GM21381 (cell line): ENCODE measurements at regions not wholly inside any gene's neighbourhood (a gene's known extent, or its start where the extent isn't known, plus 50 kb on each side); places are given as distances from the start of the nearest gene placed in this dataset.
"Not testable (repeated sequence)": the region's sequence is repeated elsewhere in the genome, so short reads cannot be mapped to it uniquely, and the experiment has no call there.

Experiments
- ATAC-seq: cut with Tn5 transposase; IDR thresholded peaks from one replicate; pipeline ENCODE4 v1.9.1; 2021; ENCODE audit warnings: mild to moderate bottlenecking, moderate library complexity; ENCODE audit not compliant: unreplicated experiment

DNA sequence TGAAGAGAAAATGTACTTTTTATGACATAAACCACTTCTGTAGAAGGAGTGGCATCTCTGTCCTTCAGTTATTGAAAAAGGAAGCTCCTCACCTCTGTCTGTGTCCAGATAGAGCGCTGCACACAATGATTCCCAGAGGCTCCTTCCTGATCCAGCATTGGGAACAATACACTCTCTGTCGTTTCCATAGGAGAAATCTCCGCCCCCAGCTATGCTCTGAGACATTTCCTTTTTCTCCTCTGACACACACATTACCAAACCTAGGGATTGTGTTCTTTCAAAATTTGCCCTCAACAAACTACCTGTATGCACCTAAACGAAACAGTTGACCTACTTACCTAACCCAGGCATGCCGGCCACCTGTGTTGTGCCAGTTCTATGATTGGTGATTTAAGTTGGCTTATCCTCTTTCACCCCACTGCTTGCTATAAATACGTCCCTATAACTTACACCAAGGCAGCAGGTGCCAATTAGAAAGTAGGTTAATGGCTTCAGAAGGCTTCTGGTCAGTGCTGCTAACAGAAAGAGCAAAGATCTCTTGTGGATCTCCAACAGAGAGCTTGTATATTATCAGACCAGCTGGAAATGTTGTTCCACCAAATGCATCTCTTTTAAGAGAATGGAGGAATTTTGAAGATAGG lies 140.1 kb upstream of the JCAD start:
- ATAC-seq, result no peak

GRCh38 chr10:30197186-30197585 lies 137.8 kb upstream of the JCAD start:
- ATAC-seq, result no peak

DNA sequence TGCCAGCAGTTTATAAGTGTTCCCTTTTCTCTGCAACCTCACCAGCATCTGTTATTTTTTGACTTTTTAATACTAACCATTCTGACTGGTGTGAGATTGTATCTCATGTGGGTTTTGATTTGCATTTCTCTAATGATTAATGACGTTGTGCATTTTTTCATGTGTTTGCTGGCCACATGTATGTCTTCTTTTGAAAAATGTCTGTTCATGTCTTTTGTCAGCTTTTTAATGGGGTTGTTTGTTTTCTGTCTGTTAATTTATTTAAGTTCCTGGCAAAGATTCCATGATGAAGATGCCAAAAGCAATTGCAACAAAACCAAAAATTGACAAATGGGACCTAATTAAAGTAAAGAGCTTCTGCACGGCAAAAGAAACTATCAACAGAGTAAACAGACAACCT lies 137.2 kb upstream of the JCAD start:
- not testable (repeated sequence) for ATAC-seq

GRCh38 chr10:30192846-30193608 lies 133.6 kb upstream of the JCAD start:
- peak; percentile 60 for ATAC-seq

- ATAC-seq, result no peak
Measured at GRCh38 chr10:30190577-30191552, 131.5 kb upstream of the JCAD start.

DNA sequence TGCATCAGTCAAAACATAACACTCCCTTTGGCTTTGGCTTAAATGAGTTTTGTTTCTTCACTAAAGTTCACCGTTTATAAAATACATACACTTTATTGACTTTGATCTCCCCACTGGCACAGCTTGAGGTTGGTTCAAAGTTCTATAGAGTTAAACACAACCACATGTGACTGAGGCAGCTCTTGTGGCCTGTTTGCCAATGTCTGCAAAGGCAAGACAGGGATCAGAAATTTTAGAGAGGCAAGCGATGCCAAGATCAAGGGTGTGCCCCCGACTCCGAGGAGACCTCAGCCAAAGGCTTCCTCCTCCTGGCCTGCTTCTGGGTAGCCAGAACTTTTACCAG lies 129.8 kb upstream of the JCAD start:
- ATAC-seq, result no peak

DNA sequence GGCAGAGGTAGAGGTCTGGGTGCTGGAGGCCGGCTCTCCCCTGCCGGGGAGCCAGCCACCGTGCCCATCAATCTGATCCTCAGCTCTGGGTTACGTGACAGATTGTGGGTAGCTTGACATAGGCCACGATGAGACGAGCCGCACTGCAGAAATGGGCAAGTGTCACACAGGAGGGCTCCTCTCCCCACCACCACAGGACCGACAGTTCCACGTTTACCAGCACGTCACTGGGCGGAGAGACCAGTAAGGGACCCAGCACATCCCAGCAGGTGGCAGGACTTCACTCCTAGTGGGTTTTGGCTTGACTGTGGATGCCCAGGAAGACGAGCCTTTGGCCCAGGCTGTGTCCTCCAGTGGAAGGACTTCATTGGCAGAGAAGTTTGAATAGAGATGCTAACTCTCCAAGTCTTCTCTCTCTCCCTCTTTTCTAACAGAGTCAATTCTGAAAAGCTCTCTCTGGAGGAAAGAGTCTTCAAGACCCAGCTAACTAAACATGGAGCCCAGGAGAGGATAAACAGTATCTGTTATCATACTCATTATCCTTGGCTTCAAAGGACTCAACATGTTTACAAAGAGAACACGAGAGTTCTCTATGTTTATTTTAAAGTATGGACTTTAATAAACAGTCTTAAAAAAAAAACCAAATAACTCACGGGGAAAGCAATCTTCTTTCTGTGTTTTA lies 129.3 kb upstream of the JCAD start:
- no peak for ATAC-seq

GRCh38 chr10:30188101-30188500 lies 128.7 kb upstream of the JCAD start:
- ATAC-seq, result no peak

DNA sequence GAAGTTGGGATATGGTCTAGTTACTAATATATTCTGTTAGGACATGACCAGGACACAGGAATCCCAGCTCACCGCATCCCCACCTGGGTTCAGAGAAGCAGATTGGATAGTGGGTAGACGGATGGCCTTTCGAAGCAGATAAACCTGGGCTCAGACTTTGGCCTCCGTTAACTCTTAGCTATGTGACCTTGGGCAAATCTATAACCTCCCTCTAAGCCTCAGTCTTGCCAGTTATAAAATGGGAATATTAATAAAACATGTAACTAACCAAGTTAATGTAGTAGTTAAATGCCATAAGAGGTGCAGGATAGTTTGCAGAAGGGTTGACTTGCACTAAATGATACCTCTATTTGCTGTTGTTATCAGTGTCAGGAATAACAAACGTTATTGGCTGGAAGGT lies 127.6 kb upstream of the JCAD start:
- no peak for ATAC-seq

- ATAC-seq, result no peak
Measured at GRCh38 chr10:30186371-30186875, 127.0 kb upstream of the JCAD start.

DNA sequence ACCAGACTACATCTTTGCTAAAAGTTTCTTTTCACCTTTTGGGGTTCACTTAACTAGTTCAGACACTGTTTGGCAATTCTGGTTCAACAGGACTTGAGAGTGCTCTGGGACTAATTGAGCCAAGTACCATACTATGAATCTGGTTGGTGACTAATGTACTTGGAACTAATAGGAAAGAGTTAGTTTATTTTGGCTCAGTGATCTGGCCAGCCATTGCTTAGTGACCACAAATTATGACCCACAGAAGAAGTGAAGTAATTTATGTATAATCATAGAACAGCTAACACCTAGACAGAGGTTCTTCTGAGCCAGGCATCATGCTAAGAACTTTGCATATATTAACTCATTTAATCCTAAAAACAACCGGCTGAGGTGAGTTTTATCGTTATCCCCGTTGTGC lies 126.5 kb upstream of the JCAD start:
- ATAC-seq, result no peak

DNA sequence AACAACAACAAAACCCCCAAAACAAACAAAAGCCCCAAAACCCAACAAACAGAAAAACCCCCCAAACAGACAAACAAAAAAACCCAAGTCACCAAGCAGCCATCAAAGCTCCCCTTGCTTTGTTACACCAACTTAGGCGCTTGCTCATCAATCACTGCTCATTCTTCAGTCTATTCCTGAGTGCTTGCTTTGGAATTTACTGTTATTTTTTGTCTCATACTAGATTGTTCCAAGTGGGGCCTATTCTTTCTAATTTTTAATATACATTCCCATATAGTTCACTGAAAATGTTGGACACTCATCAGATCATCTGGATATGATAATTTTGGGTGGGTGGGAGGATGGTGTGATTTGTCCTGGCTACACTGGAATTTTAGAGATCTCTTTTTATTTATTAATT lies 126.0 kb upstream of the JCAD start:
- no peak for ATAC-seq

- ATAC-seq, result no peak
Measured at GRCh38 chr10:30184397-30185033, 125.1 kb upstream of the JCAD start.

DNA sequence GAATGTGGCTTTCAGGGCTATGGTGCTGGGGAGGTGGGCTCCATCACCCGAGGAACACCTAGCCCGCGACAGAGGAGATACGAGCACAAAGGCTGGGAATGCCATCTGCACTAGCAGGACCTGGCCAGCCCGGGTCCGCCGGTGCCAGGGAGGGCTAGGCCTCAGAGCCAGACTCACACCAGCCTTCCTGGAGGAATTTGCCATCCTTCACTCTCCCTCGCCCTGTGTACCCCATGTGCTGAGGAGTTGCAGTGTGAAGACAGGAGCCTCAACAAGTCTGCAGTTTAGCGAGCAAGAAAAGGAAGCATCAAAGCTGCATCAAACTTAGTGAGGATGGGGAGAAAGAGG lies 123.6 kb upstream of the JCAD start:
- ATAC-seq, result no peak

DNA sequence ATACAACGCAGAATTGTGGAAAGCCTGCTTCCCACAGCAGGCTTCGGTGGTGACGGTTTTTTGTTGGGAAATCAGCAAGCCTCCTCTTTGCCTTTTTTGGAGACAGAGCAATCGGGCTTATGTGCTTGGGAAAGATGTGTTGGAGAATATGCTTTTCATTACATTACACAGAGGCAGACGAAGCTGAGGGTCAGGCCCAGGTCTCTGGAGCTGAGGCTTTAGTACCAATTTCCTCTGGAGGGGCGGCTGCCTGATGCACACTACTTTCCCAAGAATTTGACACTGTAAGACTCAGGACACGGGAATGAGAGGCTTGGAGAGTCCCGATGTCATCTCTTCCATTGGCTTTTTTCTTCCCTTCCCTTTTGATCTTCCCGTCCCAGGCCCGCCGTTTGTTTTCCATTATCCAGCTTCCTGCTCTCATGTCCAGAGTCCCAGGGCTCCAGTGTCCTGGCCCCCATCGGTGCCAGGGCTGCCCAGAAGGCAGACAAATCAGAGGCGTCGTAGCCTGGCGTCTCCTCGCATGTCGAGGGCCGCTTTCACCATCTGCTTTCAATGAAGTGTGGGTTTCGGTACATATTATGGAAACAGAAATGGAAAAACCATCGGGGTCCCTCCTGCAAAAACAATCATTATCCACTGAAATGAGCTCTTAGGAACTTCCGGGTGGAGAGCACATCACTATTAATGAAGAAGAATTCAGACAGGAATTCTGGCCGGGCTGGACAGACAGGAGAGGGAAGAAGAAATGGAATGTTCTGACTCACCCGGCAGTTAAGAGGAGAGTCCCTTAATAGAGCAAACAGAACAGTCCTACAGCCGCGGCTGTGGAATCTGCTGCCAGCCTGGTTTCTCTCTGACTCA lies 123.0 kb upstream of the JCAD start:
- no peak for ATAC-seq

DNA sequence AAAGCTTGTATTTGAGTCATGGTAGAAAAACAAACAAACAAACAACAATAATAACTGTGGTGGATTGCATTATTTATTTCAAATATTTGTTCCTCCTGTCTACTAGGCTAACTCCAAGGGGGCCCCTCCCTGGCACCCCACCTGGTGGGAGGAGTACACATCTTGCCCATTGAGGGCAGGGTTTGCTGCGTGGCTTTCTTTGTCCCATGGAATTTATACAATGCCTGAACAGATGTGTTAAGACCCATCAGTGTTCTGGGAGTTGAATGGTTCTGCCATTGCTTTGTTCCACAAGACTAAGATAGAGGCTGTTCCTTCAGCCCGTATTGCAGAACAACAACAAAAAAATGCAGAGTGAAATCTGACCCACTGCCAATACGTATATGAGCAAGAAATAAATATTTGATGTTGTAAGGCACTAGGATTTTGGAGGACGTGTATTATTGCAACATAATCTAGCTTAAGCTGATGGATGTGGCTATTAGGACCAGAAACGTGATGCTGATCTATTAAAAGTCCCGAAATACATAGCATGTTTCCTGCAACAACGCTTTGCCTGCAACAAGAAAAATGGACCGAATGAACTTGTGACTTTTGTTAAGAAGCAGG lies 119.1 kb upstream of the JCAD start:
- no peak for ATAC-seq

- ATAC-seq, result no peak
Measured at GRCh38 chr10:30176776-30177533, 117.6 kb upstream of the JCAD start.

GRCh38 chr10:30176182-30176581 lies 116.8 kb upstream of the JCAD start:
- no peak for ATAC-seq
